Spleen (tissue), 11 donors: ENCODE measurements at regions not wholly inside any gene's neighbourhood (a gene's known extent, or its start where the extent isn't known, plus 50 kb on each side); places are given as distances from the start of the nearest gene placed in this dataset.

Source experiments
- DNase-seq: peaks from one replicate; pipeline ENCODE4 v3.0.0-alpha.2; 2020
- H3K27ac ChIP-seq, 8 donors: fragments of 200-600 bp; sonication (generic) in 7 of 8; 1 replicate in 4 of 8; 2 replicates in 4 of 8; pipeline versions ENCODE4 v1.5.0 to v1.8.0; 2016 to 2021; ENCODE audit warnings: inconsistent platforms in 4 of 8, mild to moderate bottlenecking in 4 of 8, moderate library complexity in 1 of 8
- H3K27me3 ChIP-seq, 7 donors: fragments of 200-600 bp; sonication (generic) in 6 of 7; replicated peaks in 1 of 7; 1 replicate in 4 of 7; 2 replicates in 3 of 7; pipeline versions ENCODE4 v1.5.0 to v1.8.0; 2016 to 2021; ENCODE audit warnings: inconsistent platforms in 3 of 7, mild to moderate bottlenecking in 1 of 7
- H3K36me3 ChIP-seq, 6 donors: fragments of 200-600 bp; sonication (generic) in 5 of 6; 1 replicate in 4 of 6; 2 replicates in 2 of 6; pipeline versions ENCODE4 v1.5.0 to v1.8.0; 2016 to 2021; ENCODE audit warnings: inconsistent platforms in 2 of 6
- H3K4me1 ChIP-seq, 6 donors: fragments of 200-600 bp; sonication (generic) in 5 of 6; 1 replicate in 3 of 6; 2 replicates in 3 of 6; pipeline versions ENCODE4 v1.5.0 to v1.8.0; 2016 to 2021; ENCODE audit warnings: inconsistent platforms in 3 of 6
- H3K4me3 ChIP-seq, 8 donors: fragments of 200-600 bp; sonication (generic) in 7 of 8; 1 replicate in 4 of 8; 2 replicates in 4 of 8; pipeline versions ENCODE4 v1.5.0 to v1.8.0; 2016 to 2021; ENCODE audit warnings: inconsistent platforms in 4 of 8, mild to moderate bottlenecking in 4 of 8, moderate library complexity in 2 of 8
- H3K9me3 ChIP-seq, 8 donors: fragments of 200-600 bp; sonication (generic) in 7 of 8; 1 replicate in 4 of 8; 2 replicates in 4 of 8; pipeline versions ENCODE4 v1.5.0 to v1.8.0; 2016 to 2021; ENCODE audit warnings: inconsistent platforms in 4 of 8
- POLR2A ChIP-seq, 3 donors: fragments of 450-650 bp; IDR thresholded peaks; one replicate each; pipeline ENCODE4 v1.5.1; 2017; ENCODE audit warnings: antibody characterized with exemption in 3 of 3, mild to moderate bottlenecking in 1 of 3
- POLR2AphosphoS5 ChIP-seq, 3 donors: sonication (generic); formaldehyde crosslinking; IDR thresholded peaks; one replicate each; pipeline ENCODE4 v1.5.1; 2017; ENCODE audit warnings: antibody characterized with exemption in 3 of 3
- WGBS, 5 donors: extraction: QIAGEN DNeasy Blood & Tissue Kit in 3 of 5; methylation state at CpG; one replicate each; pipeline versions ENCODE4 v1.1.5 to v1.1.7; 2013 to 2018; 5-methylcytosine and 5-hydroxymethylcytosine counted together
- intact Hi-C: fragments of 100-400 bp; cut with DNase I; formaldehyde crosslinking; loops from one replicate; pipeline ENCODE4 v1.15.0; 2023; ENCODE audit warnings: low total_unique reads
- TF ChIP-seq, protein P1 (sequence below), 11 experiments: fragments of 200-600 bp in 7 of 11; fragments of 450-650 bp in 4 of 11; sonication (generic) in 4 of 11; IDR thresholded peaks in 8 of 11; conservative IDR thresholded peaks in 3 of 11; 1 replicate in 7 of 11; 2 replicates in 4 of 11; pipeline versions ENCODE4 v1.4.0 to v1.8.0; 2016 to 2021; ENCODE audit warnings: antibody characterized with exemption in 11 of 11, inconsistent platforms in 4 of 11, mild to moderate bottlenecking in 1 of 11
- donor health status: healthy with polysubstance abuse.
- donor health status: DM: no; HTN: no; CAD: no; lungs with moderate emphysema.
- donor health status: DM: no; HTN: no; CAD: no.
- donor health status: Bipolar disorder and iron deficiency.
- donor health status: healthy.
- donor health status: DM: no; HTN: no; CAD: no.
- donor health status: DM: yes; HTN: yes; CAD: no.

DNA sequence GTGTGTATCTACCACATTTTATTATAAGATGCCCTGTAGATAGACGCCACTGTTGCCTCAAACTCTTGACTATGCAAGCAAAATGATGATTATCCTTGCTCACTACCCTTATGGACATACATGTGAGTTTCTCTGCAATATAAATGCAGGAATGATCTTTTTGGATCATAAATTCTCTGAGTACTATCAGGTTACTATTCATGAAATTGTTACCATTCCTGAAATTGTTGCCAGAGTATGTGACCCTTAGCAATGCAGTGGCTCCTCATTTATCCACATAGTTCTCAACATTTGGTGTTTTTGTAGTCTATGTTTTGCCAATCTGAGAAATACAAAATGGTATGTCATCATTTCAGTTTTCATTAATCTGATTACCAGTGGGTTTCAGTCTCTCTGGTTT, 166.2 kb upstream of the FAM3C start:
- Histone ChIP-seq H3K36me3 (no peaks in the 10 kb centered on the region), H3K4me3 (no peak overlapping the region), H3K27me3 (no peaks in the 10 kb centered on the region), H3K27ac (no peak overlapping the region), H3K9me3 (no peaks in the 10 kb centered on the region), H3K4me1 (no peaks in the 10 kb centered on the region)
- DNase-seq, result no peak
- TF ChIP-seq, protein P1, sequence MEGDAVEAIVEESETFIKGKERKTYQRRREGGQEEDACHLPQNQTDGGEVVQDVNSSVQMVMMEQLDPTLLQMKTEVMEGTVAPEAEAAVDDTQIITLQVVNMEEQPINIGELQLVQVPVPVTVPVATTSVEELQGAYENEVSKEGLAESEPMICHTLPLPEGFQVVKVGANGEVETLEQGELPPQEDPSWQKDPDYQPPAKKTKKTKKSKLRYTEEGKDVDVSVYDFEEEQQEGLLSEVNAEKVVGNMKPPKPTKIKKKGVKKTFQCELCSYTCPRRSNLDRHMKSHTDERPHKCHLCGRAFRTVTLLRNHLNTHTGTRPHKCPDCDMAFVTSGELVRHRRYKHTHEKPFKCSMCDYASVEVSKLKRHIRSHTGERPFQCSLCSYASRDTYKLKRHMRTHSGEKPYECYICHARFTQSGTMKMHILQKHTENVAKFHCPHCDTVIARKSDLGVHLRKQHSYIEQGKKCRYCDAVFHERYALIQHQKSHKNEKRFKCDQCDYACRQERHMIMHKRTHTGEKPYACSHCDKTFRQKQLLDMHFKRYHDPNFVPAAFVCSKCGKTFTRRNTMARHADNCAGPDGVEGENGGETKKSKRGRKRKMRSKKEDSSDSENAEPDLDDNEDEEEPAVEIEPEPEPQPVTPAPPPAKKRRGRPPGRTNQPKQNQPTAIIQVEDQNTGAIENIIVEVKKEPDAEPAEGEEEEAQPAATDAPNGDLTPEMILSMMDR (IDR thresholded peaks at IDR 0.05 in 8 of 11, conservative IDR thresholded peaks at IDR 0.05 in 3 of 11), result no peak
- TF ChIP-seq POLR2AphosphoS5 (IDR thresholded peaks at IDR 0.05) (no peak), POLR2A (IDR thresholded peaks at IDR 0.05) (no peak)
- intact Hi-C loops, result no loop called here
- 87 to 92% (median 88%) methylated on average over 1 of the region's 1 CpG for WGBS, 5 donors

DNA sequence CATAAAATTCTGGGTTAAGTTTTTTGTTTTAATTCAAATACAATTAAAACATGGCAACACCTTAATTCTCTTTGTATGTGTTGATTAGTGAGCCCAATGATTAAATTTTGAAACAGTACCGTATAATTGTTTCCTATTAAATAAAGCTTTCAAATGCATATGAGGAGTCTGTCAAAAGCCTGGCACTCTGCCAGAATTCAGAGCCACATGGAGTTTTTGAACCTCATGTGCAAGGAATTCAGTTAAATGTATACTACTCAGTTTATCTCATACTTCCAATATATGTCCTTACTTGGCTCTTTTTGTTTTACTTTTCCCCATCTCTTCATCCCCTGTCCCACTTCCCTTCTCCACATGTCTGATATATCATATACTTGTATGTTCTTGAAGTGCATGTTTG, 165.6 kb upstream of the FAM3C start:
- intact Hi-C loops, result no loop called here
- Histone ChIP-seq H3K27ac (no peak overlapping the region), H3K9me3 (no peaks in the 10 kb centered on the region), H3K4me1 (no peaks in the 10 kb centered on the region), H3K4me3 (no peak overlapping the region), H3K27me3 (no peaks in the 10 kb centered on the region), H3K36me3 (no peaks in the 10 kb centered on the region)
- 55 to 81% (median 72%) methylated on average over 1 of the region's 1 CpG for WGBS, 5 donors
- TF ChIP-seq, protein P1 (IDR thresholded peaks at IDR 0.05 in 8 of 11, conservative IDR thresholded peaks at IDR 0.05 in 3 of 11), result no peak
- no peak for TF ChIP-seq POLR2AphosphoS5 (IDR thresholded peaks at IDR 0.05)
- no peak for TF ChIP-seq POLR2A (IDR thresholded peaks at IDR 0.05)
- no peak for DNase-seq

DNA sequence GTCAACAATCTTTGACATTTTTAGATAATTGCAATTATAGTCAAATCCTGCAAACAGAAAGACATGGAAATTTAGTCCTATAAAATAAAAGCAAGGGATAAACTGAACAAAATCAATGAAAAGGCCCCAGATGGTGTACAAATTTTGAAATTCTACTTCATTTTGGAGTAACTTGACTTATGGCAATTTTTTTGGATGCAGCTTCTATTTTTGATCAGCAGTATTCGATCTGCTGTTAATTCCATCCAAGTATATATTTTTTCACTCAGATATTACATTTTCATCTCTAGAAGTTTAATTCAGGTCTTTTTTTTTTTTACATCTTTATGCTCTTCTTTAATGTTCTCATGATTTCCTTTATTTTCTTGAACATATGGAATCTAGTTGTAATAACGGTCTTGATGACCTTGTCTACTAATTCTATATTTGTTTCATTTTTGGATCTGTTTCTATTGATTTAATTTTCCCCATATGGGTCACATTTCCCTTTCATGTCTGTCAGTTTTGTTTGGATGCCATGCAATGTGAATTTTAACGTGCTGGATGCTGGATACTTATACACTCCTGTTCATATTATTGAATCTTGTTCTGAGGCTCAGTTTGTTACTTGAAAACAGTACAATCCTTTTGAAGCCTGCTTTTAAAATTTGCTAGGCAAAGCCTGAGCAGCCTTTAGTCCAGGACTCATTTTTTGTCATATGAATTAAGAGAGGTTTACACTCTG, 164.3 kb upstream of the FAM3C start:
- no peaks in the 10 kb centered on the region for H3K9me3 ChIP-seq
- H3K27ac ChIP-seq, result no peak overlapping the region
- intact Hi-C loops, result no loop called here
- no peaks in the 10 kb centered on the region for H3K36me3 ChIP-seq
- no peak overlapping the region for H3K4me3 ChIP-seq
- no peaks in the 10 kb centered on the region for H3K27me3 ChIP-seq
- 85 to 91% (median 91%) methylated on average over 3 of the region's 3 CpGs for WGBS, 5 donors
- TF ChIP-seq POLR2AphosphoS5 (IDR thresholded peaks at IDR 0.05), result no peak
- TF ChIP-seq POLR2A (IDR thresholded peaks at IDR 0.05), result no peak
- TF ChIP-seq, protein P1 (IDR thresholded peaks at IDR 0.05 in 8 of 11, conservative IDR thresholded peaks at IDR 0.05 in 3 of 11), result no peak
- H3K4me1 ChIP-seq, result no peaks in the 10 kb centered on the region
- no peak for DNase-seq

DNA sequence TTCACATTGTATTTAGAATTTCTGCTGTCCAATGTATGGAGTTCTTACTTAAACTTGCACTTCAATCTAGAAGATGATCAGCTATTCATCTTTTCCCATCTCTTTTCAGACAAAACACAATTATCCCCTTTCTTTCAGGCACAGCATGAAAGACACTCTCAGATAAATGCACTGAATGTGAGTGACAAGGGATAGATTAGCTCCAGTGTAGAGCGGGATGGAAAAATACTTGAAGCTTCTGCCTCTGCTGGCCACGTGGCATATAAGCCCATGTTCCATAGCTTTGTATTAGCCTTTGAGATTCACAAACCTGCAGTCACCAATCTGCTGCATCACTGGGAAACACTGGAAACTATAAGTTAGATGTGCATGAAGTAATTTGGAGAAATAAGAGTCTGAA, 162.2 kb upstream of the FAM3C start:
- DNase-seq, result no peak

More for the DNA sequence above, 162.2 kb upstream of the FAM3C start:
- WGBS, 5 donors, result 63 to 80% (median 68%) methylated on average over 2 of the region's 2 CpGs
- H3K27ac ChIP-seq, result no peak overlapping the region
- H3K27me3 ChIP-seq, result no peaks in the 10 kb centered on the region
- H3K4me3 ChIP-seq, result no peak overlapping the region
- H3K4me1 ChIP-seq, result no peaks in the 10 kb centered on the region
- no peaks in the 10 kb centered on the region for H3K9me3 ChIP-seq
- TF ChIP-seq, protein P1 (IDR thresholded peaks at IDR 0.05 in 8 of 11, conservative IDR thresholded peaks at IDR 0.05 in 3 of 11), result no peak
- TF ChIP-seq POLR2A (IDR thresholded peaks at IDR 0.05), result no peak
- no peak for TF ChIP-seq POLR2AphosphoS5 (IDR thresholded peaks at IDR 0.05)
- intact Hi-C loops, result no loop called here
- H3K36me3 ChIP-seq, result no peaks in the 10 kb centered on the region
